ENCODE measurements at regions not wholly inside any gene's neighbourhood (a gene's known extent, or its start where the extent isn't known, plus 50 kb on each side); places are given as distances from the start of the nearest gene placed in this dataset.

DNA sequence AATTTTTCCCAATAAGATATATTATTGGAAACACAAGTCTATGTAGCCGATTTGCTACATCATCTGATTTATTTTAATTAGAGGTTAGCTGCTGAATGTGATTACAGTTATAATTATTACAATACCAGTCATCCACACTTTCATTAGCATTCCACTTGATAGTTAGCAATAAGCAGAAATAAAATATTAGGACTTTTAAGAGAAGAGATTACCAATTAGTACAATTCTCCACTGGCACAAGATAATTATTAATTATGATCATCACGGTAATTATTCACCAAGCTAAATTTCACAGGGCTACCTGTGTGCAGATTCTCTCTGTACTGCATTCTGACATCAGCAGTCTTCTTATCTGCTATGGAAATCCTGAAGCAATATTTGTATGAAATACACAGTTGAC lies 474.7 kb downstream of the TLE4 start:
- no peak for TF ChIP-seq POLR2A (IDR thresholded peaks at IDR 0.05)
- TF ChIP-seq, protein P1, sequence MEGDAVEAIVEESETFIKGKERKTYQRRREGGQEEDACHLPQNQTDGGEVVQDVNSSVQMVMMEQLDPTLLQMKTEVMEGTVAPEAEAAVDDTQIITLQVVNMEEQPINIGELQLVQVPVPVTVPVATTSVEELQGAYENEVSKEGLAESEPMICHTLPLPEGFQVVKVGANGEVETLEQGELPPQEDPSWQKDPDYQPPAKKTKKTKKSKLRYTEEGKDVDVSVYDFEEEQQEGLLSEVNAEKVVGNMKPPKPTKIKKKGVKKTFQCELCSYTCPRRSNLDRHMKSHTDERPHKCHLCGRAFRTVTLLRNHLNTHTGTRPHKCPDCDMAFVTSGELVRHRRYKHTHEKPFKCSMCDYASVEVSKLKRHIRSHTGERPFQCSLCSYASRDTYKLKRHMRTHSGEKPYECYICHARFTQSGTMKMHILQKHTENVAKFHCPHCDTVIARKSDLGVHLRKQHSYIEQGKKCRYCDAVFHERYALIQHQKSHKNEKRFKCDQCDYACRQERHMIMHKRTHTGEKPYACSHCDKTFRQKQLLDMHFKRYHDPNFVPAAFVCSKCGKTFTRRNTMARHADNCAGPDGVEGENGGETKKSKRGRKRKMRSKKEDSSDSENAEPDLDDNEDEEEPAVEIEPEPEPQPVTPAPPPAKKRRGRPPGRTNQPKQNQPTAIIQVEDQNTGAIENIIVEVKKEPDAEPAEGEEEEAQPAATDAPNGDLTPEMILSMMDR (IDR thresholded peaks at IDR 0.05) = no peak
- TF ChIP-seq POLR2AphosphoS5 (IDR thresholded peaks at IDR 0.05) = no peak
- TF ChIP-seq EP300 (IDR thresholded peaks at IDR 0.05) = no peak

Measured in sigmoid colon (tissue), 4 donors.